ENCODE measurements at regions not wholly inside any gene's neighbourhood (a gene's known extent, or its start where the extent isn't known, plus 50 kb on each side); places are given as distances from the start of the nearest gene placed in this dataset.

DNA sequence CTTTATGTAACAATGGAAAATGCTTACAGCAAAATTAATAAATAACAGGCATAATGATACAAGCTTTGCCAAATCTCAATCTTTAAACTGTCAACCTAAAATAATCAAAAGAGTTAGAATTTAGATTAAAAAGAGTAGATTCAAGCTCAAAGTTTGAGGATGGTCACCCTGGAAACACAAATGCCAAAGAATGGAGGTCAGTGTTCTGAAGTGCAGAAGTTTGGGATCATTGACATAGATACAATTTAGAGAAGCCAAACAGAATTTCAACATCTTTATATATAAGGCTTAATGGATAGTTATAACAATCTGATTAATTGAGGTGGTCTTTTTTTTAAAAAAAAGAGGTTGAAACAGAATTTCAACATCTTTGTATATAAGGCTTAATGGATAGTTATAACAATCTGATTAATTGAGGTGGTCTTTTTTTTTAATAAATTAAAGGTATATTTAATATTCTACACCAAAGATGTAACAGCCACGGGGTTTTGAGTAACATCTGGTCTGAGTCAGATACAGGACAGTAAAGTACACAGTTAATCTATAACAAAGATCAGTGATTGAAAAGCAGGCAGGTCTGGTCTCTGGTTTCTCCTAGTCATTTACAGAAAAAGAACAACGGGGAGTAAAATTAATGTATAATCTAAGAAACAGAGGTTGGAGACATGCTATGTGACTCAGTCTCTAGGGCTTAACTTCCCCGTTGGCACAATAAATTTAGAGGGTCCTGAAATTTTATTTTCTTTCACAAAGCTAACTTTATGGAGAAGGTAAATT is 490.7 kb downstream of the GBE1 start:
- no peak for TF ChIP-seq EZH2phosphoT487 (IDR thresholded peaks at IDR 0.05; ENCODE audit: insufficient read depth, low read depth)
- TF ChIP-seq EZH2 (IDR thresholded peaks at IDR 0.05; ENCODE audit: insufficient read depth, poor library complexity, severe bottlenecking) = no peak
